ENCODE measurements at regions not wholly inside any gene's neighbourhood (a gene's known extent, or its start where the extent isn't known, plus 50 kb on each side); places are given as distances from the start of the nearest gene placed in this dataset.

GRCh38 chr10:3480281-3480989 lies 304.6 kb downstream of the KLF6 start:
- no peak for DNase-seq
- in situ Hi-C loops (cut with MboI; ENCODE audit: low pct_unique_long_range_greater_than_20kb, low sequenced_read_pairs), result no loop called here

GRCh38 chr10:3478632-3479240 lies 306.2 kb upstream of the PITRM1 start:
- in situ Hi-C loops (cut with MboI; ENCODE audit: low pct_unique_long_range_greater_than_20kb, low sequenced_read_pairs), result no loop called here
- no peak for DNase-seq

GRCh38 chr10:3478153-3478552 lies 305.6 kb upstream of the PITRM1 start:
- DNase-seq, result no peak
- in situ Hi-C loops (cut with MboI; ENCODE audit: low pct_unique_long_range_greater_than_20kb, low sequenced_read_pairs), result no loop called here

- no peak for DNase-seq
- in situ Hi-C loops (cut with MboI; ENCODE audit: low pct_unique_long_range_greater_than_20kb, low sequenced_read_pairs), result no loop called here
These were observed 305.1 kb upstream of the PITRM1 start for GRCh38 chr10:3477683-3478082.

GRCh38 chr10:3476640-3477448 lies 304.3 kb upstream of the PITRM1 start:
- in situ Hi-C loops (cut with MboI; ENCODE audit: low pct_unique_long_range_greater_than_20kb, low sequenced_read_pairs), result no loop called here

GRCh38 chr10:3476186-3476585 lies 303.6 kb upstream of the PITRM1 start:
- in situ Hi-C loops (cut with MboI; ENCODE audit: low pct_unique_long_range_greater_than_20kb, low sequenced_read_pairs), result no loop called here
- DNase-seq, result no peak

More at GRCh38 chr10:3476640-3477448, 304.3 kb upstream of the PITRM1 start:
- DNase-seq, result no peak

- DNase-seq, result no peak
- in situ Hi-C loops (cut with MboI; ENCODE audit: low pct_unique_long_range_greater_than_20kb, low sequenced_read_pairs), result no loop called here
These were observed 302.8 kb upstream of the PITRM1 start for GRCh38 chr10:3475367-3475766.

GRCh38 chr10:3474266-3474665 lies 301.7 kb upstream of the PITRM1 start:
- no peak for DNase-seq
- in situ Hi-C loops (cut with MboI; ENCODE audit: low pct_unique_long_range_greater_than_20kb, low sequenced_read_pairs), result no loop called here

- in situ Hi-C loops (cut with MboI; ENCODE audit: low pct_unique_long_range_greater_than_20kb, low sequenced_read_pairs), result no loop called here
- DNase-seq, result no peak
These were observed 300.7 kb upstream of the PITRM1 start for GRCh38 chr10:3473271-3473670.

GRCh38 chr10:3472287-3473051 lies 299.9 kb upstream of the PITRM1 start:
- in situ Hi-C loops (cut with MboI; ENCODE audit: low pct_unique_long_range_greater_than_20kb, low sequenced_read_pairs), result no loop called here
- DNase-seq, result no peak

GRCh38 chr10:3471927-3472286 lies 299.3 kb upstream of the PITRM1 start:
- no peak for DNase-seq
- in situ Hi-C loops (cut with MboI; ENCODE audit: low pct_unique_long_range_greater_than_20kb, low sequenced_read_pairs), result no loop called here

- in situ Hi-C loops (cut with MboI; ENCODE audit: low pct_unique_long_range_greater_than_20kb, low sequenced_read_pairs), result no loop called here
- DNase-seq, result no peak
These were observed 298.9 kb upstream of the PITRM1 start for GRCh38 chr10:3471472-3471871.

- no peak for DNase-seq
- in situ Hi-C loops (cut with MboI; ENCODE audit: low pct_unique_long_range_greater_than_20kb, low sequenced_read_pairs), result no loop called here
These were observed 297.6 kb upstream of the PITRM1 start for GRCh38 chr10:3470191-3470590.

- no peak for DNase-seq
- in situ Hi-C loops (cut with MboI; ENCODE audit: low pct_unique_long_range_greater_than_20kb, low sequenced_read_pairs), result no loop called here
These were observed 297.0 kb upstream of the PITRM1 start for GRCh38 chr10:3469639-3470020.

- peak; percentile 47 for DNase-seq
- in situ Hi-C loops (cut with MboI; ENCODE audit: low pct_unique_long_range_greater_than_20kb, low sequenced_read_pairs), result no loop called here
These were observed 296.5 kb upstream of the PITRM1 start for GRCh38 chr10:3468919-3469638.

- in situ Hi-C loops (cut with MboI; ENCODE audit: low pct_unique_long_range_greater_than_20kb, low sequenced_read_pairs), result no loop called here
- DNase-seq, result no peak
These were observed 294.7 kb upstream of the PITRM1 start for GRCh38 chr10:3467052-3467951.

GRCh38 chr10:3465406-3465891 lies 292.9 kb upstream of the PITRM1 start:
- DNase-seq, result peak; percentile 45
- in situ Hi-C loops (cut with MboI; ENCODE audit: low pct_unique_long_range_greater_than_20kb, low sequenced_read_pairs), result no loop called here

All from KBM-7 (cell line).